Trophoblast cell (in vitro differentiated cells and primary cell): ENCODE measurements at regions not wholly inside any gene's neighbourhood (a gene's known extent, or its start where the extent isn't known, plus 50 kb on each side); places are given as distances from the start of the nearest gene placed in this dataset.

Experiments
- DNase-seq, 2 donors: peaks; one replicate each; pipeline ENCODE4 v3.0.0-alpha.2; 2016
- H2AFZ ChIP-seq: 2 replicates; pipeline ENCODE4 v1.6.1; 2013; ENCODE audit warnings: low read length, moderate library complexity, mild to moderate bottlenecking; ENCODE audit not compliant: insufficient read depth, poor library complexity
- H2AK5ac ChIP-seq: 2 replicates; pipeline ENCODE4 v1.6.1; 2013; ENCODE audit warnings: mild to moderate bottlenecking, low read length
- H2BK120ac ChIP-seq: 2 replicates; pipeline ENCODE4 v1.6.1; 2013; ENCODE audit warnings: low read length, mild to moderate bottlenecking, moderate library complexity; ENCODE audit not compliant: insufficient read depth, poor library complexity
- H2BK12ac ChIP-seq: 2 replicates; pipeline ENCODE4 v1.6.1; 2013; ENCODE audit warnings: mild to moderate bottlenecking, low read length, moderate library complexity
- H2BK5ac ChIP-seq: 2 replicates; pipeline ENCODE4 v1.6.1; 2013; ENCODE audit warnings: low read length, low read depth, moderate library complexity, mild to moderate bottlenecking; ENCODE audit not compliant: poor library complexity
- H3K14ac ChIP-seq: 2 replicates; pipeline ENCODE4 v1.6.1; 2013; ENCODE audit warnings: mild to moderate bottlenecking, low read length
- H3K18ac ChIP-seq: 2 replicates; pipeline ENCODE4 v1.6.1; 2013; ENCODE audit warnings: mild to moderate bottlenecking, low read length
- H3K23ac ChIP-seq: 2 replicates; pipeline ENCODE4 v1.6.1; 2013; ENCODE audit warnings: low read length
- H3K27ac ChIP-seq: 2 replicates; pipeline ENCODE4 v1.5.1; 2013; ENCODE audit warnings: low read depth, mild to moderate bottlenecking, inconsistent platforms, low read length, moderate library complexity
- H3K27me3 ChIP-seq: 2 replicates; pipeline ENCODE4 v1.6.1; 2013; ENCODE audit warnings: inconsistent platforms, mild to moderate bottlenecking, low read length, moderate library complexity; ENCODE audit not compliant: insufficient read depth
- H3K36me3 ChIP-seq, 2 experiments: 1 replicate in 1 of 2; 2 replicates in 1 of 2; pipeline ENCODE4 v1.6.1; 2013; ENCODE audit warnings: low read length in 2 of 2, mild to moderate bottlenecking in 2 of 2, moderate library complexity in 1 of 2; ENCODE audit not compliant: insufficient read depth in 2 of 2, control insufficient read depth in 1 of 2
- H3K4ac ChIP-seq: 2 replicates; pipeline ENCODE4 v1.6.1; 2013; ENCODE audit warnings: low read depth, mild to moderate bottlenecking, low read length, moderate library complexity
- H3K4me1 ChIP-seq, 2 experiments: 1 replicate in 1 of 2; 2 replicates in 1 of 2; pipeline ENCODE4 v1.6.1; 2013; ENCODE audit warnings: low read length in 2 of 2, mild to moderate bottlenecking in 2 of 2, moderate library complexity in 1 of 2; ENCODE audit not compliant: insufficient read depth in 2 of 2, control insufficient read depth in 1 of 2
- H3K4me2 ChIP-seq: 2 replicates; pipeline ENCODE4 v1.6.1; 2013; ENCODE audit warnings: inconsistent platforms, mild to moderate bottlenecking, low read length, moderate library complexity
- H3K4me3 ChIP-seq: 2 replicates; pipeline ENCODE4 v1.5.1; 2013; ENCODE audit warnings: mild to moderate bottlenecking, low read depth, low read length, inconsistent platforms
- H3K79me1 ChIP-seq: one replicate; pipeline ENCODE4 v1.6.1; 2013; ENCODE audit warnings: low read length
- H3K79me2 ChIP-seq: 2 replicates; pipeline ENCODE4 v1.6.1; 2013; ENCODE audit warnings: low read length, mild to moderate bottlenecking; ENCODE audit not compliant: control insufficient read depth, insufficient read depth, poor library complexity
- H3K9ac ChIP-seq: 2 replicates; pipeline ENCODE4 v1.6.1; 2013; ENCODE audit warnings: mild to moderate bottlenecking, low read length
- H3K9me3 ChIP-seq: 2 replicates; pipeline ENCODE4 v1.6.1; 2013; ENCODE audit warnings: low read depth, mild to moderate bottlenecking, control low read depth, inconsistent platforms, low read length; ENCODE audit not compliant: insufficient read depth
- H4K12ac ChIP-seq: 2 replicates; pipeline ENCODE4 v1.6.1; 2013; ENCODE audit warnings: low read depth, mild to moderate bottlenecking, low read length, moderate library complexity
- H4K8ac ChIP-seq: 2 replicates; pipeline ENCODE4 v1.6.1; 2013; ENCODE audit warnings: low read depth, mild to moderate bottlenecking, low read length, moderate library complexity
- H4K91ac ChIP-seq: one replicate; pipeline ENCODE4 v1.6.1; 2013; ENCODE audit warnings: low read depth, mild to moderate bottlenecking, low read length, moderate library complexity
- WGBS: extraction: QIAGEN DNeasy Blood & Tissue Kit; methylation state at CpG from one replicate; pipeline ENCODE4 v1.1.7; 2013; ENCODE audit warnings: missing lambda C conversion rate; ENCODE audit not compliant: insufficient read length, insufficient coverage; ENCODE audit errors: extremely low coverage; 5-methylcytosine and 5-hydroxymethylcytosine counted together

GRCh38 chr6:144777249-144777648 lies 492.1 kb downstream of the UTRN start:
- no peak overlapping the region for H4K8ac ChIP-seq
- H3K18ac ChIP-seq = no peak overlapping the region
- H3K79me2 ChIP-seq = no peaks in the 10 kb centered on the region
- no peak overlapping the region for H2BK5ac ChIP-seq
- no peak overlapping the region for H3K4me3 ChIP-seq
- H3K27ac ChIP-seq = no peak overlapping the region
- no peaks in the 10 kb centered on the region for H3K4me1 ChIP-seq
- DNase-seq = no peak
- no peaks in the 10 kb centered on the region for H3K27me3 ChIP-seq
- H3K14ac ChIP-seq = no peak overlapping the region
- H3K4ac ChIP-seq = no peak overlapping the region
- H3K23ac ChIP-seq = no peak overlapping the region
- H2AFZ ChIP-seq = no peak overlapping the region
- H3K79me1 ChIP-seq = no peaks in the 10 kb centered on the region
- no peak overlapping the region for H4K12ac ChIP-seq
- no peak overlapping the region for H2AK5ac ChIP-seq
- H3K36me3 ChIP-seq = no peaks in the 10 kb centered on the region
- H2BK120ac ChIP-seq = no peak overlapping the region
- no peak overlapping the region for H3K9ac ChIP-seq
- H2BK12ac ChIP-seq = no peak overlapping the region
- no peak overlapping the region for H4K91ac ChIP-seq
- H3K9me3 ChIP-seq = no peaks in the 10 kb centered on the region
- H3K4me2 ChIP-seq = no peak overlapping the region

GRCh38 chr6:144778056-144778455 lies 492.9 kb downstream of the UTRN start:
- no CpG with 5 or more reads among the region's 2 CpGs for WGBS
- H3K23ac ChIP-seq = no peak overlapping the region

GRCh38 chr6:144778773-144779492 lies 493.8 kb downstream of the UTRN start:
- Histone ChIP-seq H3K36me3 (no peaks in the 10 kb centered on the region), H3K79me2 (no peaks in the 10 kb centered on the region)
- WGBS = no CpG with 5 or more reads among the region's 1 CpG

More at GRCh38 chr6:144778056-144778455, 492.9 kb downstream of the UTRN start:
- Histone ChIP-seq H2BK12ac (no peak overlapping the region), H3K27ac (no peak overlapping the region), H3K27me3 (no peaks in the 10 kb centered on the region), H3K79me2 (no peaks in the 10 kb centered on the region), H3K18ac (no peak overlapping the region), H3K4me3 (no peak overlapping the region), H3K79me1 (no peaks in the 10 kb centered on the region), H3K4me2 (no peak overlapping the region), H2BK5ac (no peak overlapping the region), H2AK5ac (no peak overlapping the region), H3K9me3 (no peaks in the 10 kb centered on the region), H2BK120ac (no peak overlapping the region), H4K12ac (no peak overlapping the region), H3K4ac (no peak overlapping the region), H3K14ac (no peak overlapping the region), H3K9ac (no peak overlapping the region), H3K36me3 (no peaks in the 10 kb centered on the region), H4K8ac (no peak overlapping the region), H3K4me1 (no peaks in the 10 kb centered on the region), H4K91ac (no peak overlapping the region), H2AFZ (no peak overlapping the region)
- DNase-seq = no peak

GRCh38 chr6:144781836-144782235 lies 496.7 kb downstream of the UTRN start:
- Histone ChIP-seq H2BK5ac (no peak overlapping the region), H3K9ac (no peak overlapping the region), H4K12ac (no peak overlapping the region), H2AK5ac (no peak overlapping the region), H3K79me1 (no peaks in the 10 kb centered on the region), H3K23ac (no peak overlapping the region), H2BK120ac (no peak overlapping the region), H3K27ac (no peak overlapping the region), H4K91ac (no peak overlapping the region), H3K18ac (no peak overlapping the region), H3K79me2 (no peaks in the 10 kb centered on the region), H2AFZ (no peak overlapping the region), H2BK12ac (no peak overlapping the region), H4K8ac (no peak overlapping the region), H3K4me1 (no peaks in the 10 kb centered on the region), H3K36me3 (no peaks in the 10 kb centered on the region), H3K4me2 (no peak overlapping the region), H3K14ac (no peak overlapping the region), H3K4ac (no peak overlapping the region), H3K9me3 (no peaks in the 10 kb centered on the region), H3K4me3 (no peak overlapping the region), H3K27me3 (no peaks in the 10 kb centered on the region)
- no peak for DNase-seq
- WGBS = no CpG with 5 or more reads among the region's 3 CpGs

More at GRCh38 chr6:144778773-144779492, 493.8 kb downstream of the UTRN start:
- Histone ChIP-seq H2BK5ac (no peak overlapping the region), H3K14ac (no peak overlapping the region), H4K91ac (no peak overlapping the region), H3K27ac (no peak overlapping the region), H4K12ac (no peak overlapping the region), H3K79me1 (no peaks in the 10 kb centered on the region), H3K18ac (no peak overlapping the region), H2BK120ac (no peak overlapping the region), H3K9ac (no peak overlapping the region), H3K4me1 (no peaks in the 10 kb centered on the region), H2AK5ac (no peak overlapping the region), H2AFZ (no peak overlapping the region), H3K27me3 (no peaks in the 10 kb centered on the region), H3K4ac (no peak overlapping the region), H3K4me2 (no peak overlapping the region), H2BK12ac (no peak overlapping the region), H3K4me3 (no peak overlapping the region), H3K23ac (no peak overlapping the region), H4K8ac (no peak overlapping the region), H3K9me3 (no peaks in the 10 kb centered on the region)
- peak in 1 of 2 donors; percentile 5 for DNase-seq
